Forelimb muscle (tissue), 1 donor: ENCODE measurements at regions not wholly inside any gene's neighbourhood (a gene's known extent, or its start where the extent isn't known, plus 50 kb on each side); places are given as distances from the start of the nearest gene placed in this dataset.

ENCODE experiments used
- DNase-seq: peaks from one replicate; pipeline ENCODE4 v3.0.0-alpha.2; 2013; ENCODE audit warnings: low read depth

DNA sequence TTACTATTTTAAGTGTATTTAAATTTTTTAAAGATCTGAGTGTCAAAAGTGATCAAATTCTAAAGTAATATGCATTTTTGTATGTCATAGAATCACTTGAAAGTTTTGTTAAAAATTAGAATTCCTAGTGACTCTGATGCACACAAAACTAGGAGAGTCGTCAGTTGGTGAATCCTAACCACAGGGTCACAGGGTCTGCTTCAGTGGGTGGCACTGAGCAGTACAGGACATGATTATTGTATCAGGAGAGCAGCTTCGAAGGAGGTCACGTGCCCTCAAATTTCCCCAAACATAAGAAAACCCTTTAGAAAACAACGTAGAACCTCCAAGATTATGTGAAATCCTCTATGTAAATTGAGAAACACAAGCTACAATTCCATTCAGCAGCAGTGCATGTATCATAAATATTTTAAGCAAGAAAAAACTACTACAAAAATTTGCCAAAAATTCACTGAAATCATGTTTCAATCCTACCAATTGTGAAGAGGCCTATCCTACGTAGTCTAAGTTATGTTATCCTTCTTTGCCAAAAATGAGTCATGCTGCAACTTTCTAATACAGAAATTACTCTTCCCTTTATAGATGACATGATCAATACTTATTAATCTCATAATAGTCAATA, 323.6 kb downstream of the AASDHPPT start:
- DNase-seq: no peak

DNA sequence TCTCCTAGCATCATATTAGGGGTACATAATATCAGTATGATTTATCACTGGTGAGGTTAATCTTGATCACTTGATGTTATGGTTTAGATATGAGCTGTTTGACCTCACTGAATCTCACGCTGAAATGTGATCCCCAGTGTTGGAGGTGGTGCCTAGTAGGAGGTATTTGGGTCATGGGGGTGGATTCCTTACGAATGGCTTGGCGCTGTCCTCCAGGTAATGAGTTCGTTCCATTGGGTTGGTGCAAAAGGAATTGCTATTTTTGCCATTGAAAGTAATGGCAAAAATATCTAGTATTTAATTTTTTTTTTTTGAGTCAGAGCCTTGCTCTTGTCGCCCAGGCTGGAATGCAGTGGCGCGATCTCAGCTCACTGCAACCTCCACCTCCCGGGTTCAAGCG, 326.3 kb downstream of the AASDHPPT start:
- no peak for DNase-seq

DNA sequence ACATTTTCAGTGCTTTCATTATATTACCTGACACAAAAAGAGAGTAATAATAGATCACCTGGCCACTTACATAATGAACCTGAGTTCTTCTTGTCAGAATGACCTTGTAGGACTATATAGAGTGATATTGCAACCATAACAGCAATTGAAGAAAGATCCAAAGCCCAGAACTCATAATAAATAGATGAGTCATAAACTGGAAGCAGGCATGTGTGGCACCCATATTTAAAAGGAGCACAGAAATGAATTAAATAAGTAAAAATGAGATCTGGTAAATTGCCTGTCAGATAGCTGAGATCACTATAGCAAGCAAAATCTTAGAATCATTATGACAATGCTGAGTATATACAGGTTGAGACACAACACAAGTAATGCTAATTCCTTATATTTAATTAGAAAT, 331.8 kb downstream of the AASDHPPT start:
- no peak for DNase-seq

DNA sequence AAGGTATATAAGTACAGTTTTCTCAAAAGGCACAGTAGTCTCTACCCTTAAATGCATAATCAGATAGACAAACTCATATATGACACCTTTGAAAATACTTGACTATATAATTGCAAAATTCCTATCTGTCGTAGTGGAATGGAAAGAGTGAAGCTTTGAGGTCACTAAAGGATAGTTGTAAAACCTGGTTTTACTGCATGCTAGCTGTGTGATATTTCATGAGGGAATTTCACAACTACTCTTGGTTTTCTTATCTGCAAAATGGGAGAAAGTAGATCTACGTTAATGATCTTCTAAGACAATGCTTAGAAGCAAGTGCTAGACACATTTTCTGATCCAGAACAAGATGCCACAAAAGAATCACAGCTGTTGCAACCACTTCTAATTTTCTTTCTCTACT, 332.2 kb downstream of the AASDHPPT start:
- no peak for DNase-seq

DNA sequence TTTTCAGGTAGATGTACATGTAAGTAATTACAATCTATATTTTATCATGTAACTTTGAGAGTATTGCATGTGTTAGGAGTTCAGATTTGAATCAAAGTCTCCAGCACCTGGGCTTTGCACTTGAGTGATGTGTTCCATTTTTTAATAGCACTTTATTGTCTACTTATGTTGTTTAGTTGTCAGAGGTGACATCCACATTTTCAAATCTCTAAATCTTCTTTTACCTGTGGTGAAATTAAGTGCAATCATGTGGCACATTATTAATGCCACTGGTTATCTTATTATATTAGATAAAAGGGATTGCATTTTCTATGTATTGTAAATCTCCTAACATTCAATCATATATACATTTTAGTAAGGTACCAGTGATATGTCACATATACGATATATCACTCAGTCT, 333.4 kb downstream of the AASDHPPT start:
- no peak for DNase-seq

DNA sequence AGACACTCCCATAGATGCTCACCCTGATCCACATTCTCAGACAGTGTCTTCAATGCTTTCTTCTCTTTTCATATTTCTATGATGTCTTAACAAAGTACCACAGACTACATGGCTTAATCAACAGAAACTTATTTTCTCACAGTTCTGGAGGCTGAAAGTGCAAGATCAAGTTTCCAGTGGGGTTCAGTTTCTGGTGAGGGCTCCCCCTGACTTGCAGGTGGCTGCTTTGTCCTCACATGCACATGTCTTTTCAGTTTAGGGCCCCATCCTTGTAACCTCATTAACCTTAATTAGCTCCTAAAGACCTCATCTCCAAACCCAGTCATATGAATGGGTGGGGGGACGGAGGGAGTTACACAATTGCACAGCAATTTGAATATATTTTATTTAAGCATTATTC, 335.8 kb downstream of the AASDHPPT start:
- DNase-seq: no peak

DNA sequence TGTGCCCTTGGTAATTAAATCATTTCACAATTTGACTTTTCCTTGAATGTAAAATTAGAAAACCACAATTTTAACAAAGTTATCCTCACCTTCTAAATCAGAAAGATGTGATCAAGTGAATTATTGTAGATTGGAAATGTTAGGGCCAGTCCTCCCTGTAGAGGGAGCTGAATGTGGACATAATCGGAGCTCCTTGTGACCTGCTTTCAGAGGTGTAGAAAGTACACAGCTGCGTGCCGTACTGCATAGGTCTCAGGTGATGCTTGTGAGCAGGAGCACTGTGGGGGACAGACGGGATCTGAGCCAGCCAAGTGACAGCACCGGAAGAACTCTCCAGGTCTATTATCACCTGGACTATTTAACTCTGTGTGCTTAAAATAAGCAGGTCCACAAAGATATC, 338.0 kb downstream of the AASDHPPT start:
- DNase-seq: no peak

DNA sequence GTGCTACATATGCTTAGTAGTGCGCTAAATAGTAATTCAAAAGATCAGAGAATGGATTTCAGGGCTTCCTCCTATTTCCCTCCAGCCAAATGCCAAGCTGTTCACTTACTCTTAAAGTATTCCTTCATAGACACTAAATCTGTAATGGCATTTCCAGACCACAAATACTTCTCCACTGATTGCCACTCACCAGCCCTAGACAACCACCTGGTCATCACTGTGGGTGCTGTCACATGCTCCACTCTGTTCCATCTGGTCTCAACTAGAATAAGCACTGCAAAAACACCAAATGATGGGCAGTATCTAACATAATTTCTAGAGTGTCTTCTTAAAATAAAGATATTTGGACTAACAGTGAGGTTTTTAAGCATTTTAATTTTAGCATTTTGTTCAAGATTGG, 341.3 kb downstream of the AASDHPPT start:
- DNase-seq: no peak

DNA sequence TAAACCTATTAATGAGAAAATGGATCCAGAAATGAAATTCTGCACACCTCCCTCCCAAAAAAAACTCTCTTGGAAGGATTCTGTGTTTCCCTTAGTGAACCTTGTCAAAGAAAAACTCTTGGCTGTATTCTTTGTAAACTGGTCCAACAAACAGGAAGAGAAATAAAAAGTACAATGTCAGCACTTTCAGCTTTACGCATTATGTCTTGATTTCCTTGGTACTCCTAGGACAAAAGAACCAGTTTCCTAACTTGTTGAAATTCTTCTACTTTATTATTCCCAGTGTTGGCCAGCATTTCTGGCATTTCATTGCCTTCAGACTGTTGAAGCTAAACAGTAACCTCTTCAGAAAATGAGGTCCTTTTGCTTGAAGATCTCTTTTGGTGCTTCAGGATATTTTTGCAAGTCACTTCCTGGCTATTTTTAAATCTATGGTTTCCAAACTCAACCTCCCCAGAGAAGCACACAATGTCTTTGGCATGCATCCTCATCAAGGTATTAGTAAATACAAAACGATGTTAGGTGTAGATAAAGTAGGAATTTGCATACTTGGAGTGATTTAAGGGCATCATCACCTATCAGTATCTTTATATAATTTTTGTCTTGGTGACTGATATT, 342.7 kb downstream of the AASDHPPT start:
- no peak for DNase-seq

DNA sequence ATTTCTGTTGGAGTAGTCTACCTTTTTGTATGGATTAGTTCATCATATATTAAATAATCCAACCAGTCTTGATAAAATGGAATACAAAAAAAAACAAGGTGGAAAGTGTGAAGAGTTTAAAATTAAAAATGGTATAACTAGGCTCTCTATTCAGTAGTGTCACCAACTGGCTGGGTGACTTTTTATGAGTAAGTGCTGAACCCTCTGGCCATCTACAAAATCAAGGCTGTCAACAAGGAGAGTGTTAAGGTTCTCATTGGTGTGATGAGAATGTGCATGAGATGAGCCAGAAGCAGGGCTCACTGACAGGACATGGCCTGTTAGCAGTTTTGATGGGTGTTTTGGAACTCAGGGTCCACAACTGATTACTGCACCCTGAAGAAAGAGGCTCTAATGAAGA, 343.2 kb downstream of the AASDHPPT start:
- no peak for DNase-seq

DNA sequence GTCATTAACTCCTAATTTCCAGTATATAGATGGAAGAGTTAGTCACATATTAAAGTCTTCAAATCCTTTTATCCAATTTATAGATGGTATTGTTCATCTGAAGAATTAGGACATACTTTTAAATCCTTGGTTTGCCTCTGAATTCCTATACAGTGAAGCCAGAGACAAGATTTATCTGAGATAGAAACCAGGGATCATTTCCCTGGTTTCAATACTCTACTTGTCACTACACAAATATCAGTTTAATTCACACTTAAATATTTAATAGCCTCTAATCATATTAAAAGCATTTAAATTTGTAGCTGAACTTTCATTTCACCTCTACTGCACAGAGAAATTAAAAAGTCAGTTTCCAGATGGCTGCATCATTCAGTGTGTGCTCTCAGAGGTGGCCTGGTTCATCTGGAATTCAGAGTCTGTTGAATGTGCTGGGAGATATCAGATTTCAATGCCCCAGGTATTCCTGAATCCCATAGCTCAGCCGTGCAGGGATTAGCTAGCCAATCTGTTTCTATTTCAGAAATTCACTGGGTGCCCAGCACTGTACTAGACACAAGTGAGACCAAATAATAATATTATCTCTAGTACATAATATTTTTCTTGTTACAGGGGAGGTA, 344.3 kb downstream of the AASDHPPT start:
- no peak for DNase-seq

DNA sequence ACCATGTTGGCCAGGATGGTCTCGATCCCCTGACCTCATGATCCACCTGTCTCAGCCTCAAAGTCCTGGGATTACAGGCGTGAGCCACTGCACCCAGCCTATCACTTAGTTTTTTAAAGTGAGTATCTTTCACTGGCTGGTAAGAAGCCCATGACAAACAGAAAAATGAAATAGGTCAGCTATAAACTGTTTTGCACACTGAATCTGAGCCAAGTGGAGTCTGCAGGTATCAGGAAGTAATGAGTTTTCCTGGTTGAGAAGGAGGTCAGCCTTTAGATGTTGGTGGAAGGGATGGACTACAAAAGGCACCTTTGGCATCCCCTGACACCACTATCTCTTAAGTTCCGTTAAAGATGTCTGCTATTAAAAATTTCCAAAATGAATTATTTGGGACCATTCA, 345.1 kb downstream of the AASDHPPT start:
- DNase-seq: no peak

DNA sequence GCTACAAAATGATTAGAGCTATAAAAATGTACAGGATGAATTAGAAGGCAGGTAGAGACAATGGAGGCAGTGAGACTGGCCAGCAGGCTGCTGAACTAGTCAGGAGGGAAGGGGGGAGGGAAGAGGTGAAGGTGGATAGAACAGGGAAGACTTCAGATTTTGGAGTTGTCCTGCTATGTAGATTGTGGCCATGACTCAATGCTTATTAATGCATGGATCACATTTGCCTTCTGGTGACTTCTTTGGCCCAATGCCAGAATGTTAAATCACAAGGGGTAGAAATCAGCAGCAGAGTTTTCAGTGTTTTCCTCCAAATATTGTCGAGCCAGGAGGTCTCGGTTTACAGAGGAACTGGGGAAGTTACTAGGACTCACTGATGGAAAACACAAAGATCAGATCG, 346.6 kb downstream of the AASDHPPT start:
- DNase-seq: no peak

DNA sequence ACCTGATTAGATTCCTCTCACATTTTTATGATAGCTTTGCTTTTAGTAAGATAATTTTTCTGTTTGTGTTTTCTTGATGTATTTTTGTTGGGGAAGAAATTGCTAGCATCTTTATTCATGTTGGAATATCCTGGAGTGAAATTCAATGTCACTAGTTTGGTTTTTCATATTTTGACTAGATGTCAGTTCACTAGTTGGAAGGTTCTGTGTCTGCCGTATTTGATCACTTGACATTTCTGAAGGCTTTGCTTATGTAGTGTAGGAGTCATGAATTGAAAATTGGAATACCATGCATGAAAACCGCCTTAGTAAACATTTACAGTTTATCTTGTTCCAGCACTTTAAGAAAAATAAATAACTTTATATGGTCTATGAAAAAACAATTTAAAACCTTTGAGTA, 348.4 kb downstream of the AASDHPPT start:
- DNase-seq: no peak

DNA sequence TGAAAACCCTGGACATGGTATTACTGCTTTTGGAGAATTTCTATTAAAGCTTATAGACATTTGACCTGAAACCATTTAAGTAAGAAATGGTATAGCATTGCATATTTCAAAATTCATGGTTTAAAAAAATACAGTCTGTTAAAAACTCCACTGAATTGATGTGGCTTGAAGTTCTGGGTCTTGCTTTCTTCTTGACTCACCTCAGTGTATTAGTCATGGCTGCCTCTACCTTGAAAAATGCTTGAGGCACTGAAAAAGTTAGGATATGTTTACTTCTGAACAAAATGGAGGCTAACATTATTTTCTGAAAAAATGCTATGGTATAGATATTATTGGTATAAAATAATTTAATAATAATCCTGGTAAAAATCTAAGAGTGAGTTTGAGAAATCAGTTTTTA, 349.2 kb downstream of the AASDHPPT start:
- DNase-seq: no peak

DNA sequence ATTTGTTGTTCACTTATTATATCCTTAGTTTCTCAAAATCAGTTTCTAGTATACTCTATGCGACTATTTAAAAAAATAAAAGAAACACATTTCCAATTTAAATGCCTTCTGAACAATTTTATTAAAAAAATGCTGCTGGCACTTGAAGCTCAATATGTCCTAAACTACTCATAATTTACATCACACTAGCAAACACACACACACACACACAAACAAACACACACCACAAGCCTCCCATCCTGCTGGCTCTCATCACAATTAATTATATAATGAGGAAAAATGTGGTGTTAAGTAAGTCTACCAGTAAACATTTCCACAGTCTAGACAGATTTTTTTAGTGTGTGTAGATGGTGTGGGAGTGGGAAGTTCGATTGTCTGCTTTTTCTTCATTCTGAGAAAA, 350.3 kb downstream of the AASDHPPT start:
- no peak for DNase-seq

DNA sequence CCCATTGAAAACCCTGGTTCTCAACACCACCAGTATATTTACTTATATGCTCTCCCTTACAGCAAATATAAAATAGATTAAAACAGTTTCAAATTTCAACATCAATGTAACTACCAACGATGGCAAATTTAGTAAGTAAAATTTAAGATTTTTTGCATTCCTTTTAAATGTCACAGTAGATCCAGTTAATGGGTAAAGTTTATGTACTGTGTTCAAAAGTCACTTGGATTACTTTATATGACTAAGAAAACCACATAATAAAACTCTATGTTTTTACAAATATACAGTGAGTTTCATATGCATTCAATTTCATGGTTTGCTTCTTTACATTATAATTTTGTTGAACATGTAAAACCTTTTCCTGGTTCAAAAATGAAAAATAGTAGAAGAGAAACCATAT, 364.6 kb downstream of the AASDHPPT start:
- DNase-seq: no peak

DNA sequence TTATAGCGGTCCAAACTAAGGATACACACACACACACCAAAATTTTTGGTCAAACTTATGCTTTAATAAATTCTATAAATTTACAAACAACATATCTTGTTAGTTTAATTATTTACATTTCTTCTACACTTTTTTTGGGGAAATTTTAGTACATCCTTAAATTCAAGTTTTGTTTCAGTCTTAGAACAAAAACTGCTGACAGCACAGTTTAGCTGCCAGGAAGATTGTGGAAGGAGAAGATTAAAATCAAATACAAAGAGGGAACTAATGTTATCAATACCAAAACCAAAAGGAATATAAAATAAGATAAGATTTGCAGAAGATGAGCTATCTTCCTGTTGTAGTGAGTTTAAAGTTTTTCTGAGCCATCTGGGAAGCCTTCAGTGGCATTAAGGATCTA, 368.8 kb downstream of the AASDHPPT start:
- no peak for DNase-seq

DNA sequence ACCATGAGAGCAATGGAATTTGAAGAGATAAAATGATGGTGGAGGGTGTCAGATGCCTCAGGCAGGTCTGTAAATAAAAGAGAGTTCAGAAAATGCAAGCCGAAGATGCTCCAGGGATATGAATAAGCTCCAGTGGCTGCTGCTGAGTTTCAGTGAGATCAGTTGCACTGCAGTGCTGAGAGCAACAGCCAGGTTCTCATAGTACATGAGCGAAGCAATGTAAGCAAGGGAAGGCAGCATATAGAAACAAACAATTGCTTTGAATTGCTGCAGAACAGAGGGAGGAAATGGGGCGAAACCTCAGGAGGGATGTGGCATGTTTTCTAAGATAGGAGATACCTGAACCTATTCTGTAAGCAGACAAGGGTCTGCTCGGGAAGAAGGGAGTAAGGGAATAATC, 369.5 kb downstream of the AASDHPPT start:
- DNase-seq: no peak

DNA sequence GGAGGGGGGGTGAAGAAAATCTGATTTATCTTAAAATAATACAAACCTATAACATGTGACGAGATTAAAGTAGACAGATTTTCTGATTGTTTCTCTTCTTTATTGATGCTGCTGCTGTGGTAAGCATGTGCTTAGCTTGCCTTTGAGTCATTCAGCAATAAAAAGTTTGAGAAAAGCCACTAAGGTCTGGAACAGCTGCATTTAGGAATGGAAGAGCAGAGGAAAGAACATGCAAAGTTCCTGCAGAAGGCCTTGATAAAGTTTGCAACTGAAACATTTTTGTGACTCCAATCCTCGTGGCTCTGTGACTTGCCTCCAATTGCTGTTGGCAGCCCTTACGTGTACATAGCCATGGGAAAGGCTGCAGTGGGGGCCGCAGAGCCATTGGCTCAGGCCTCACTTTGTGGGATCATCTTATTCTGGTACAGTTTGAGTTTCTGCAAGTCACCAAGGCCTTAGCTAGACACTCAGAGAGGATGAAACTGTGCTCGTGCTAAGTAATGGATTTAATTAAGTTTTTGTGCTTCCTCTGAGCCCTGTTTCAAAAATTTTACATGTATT, 370.2 kb downstream of the AASDHPPT start:
- DNase-seq: no peak

DNA sequence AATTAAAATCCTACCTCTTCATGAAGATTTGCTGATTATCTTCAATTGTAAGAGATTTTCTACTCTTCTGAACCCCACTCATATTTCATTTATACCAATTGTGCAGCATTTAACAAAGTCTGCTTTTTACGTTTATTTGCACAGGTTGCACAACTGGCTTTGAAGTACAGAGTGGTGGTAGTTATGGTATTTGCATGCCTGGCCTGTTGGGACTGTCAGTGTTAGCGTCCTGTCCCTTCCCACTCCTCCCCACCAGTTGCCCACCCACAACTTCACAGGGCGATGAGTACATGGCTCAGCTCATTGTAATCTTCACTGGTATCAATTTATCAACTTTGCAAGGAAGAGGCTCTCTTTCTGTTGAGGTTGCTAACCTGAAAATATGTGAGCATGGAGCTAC, 372.3 kb downstream of the AASDHPPT start:
- no peak for DNase-seq

DNA sequence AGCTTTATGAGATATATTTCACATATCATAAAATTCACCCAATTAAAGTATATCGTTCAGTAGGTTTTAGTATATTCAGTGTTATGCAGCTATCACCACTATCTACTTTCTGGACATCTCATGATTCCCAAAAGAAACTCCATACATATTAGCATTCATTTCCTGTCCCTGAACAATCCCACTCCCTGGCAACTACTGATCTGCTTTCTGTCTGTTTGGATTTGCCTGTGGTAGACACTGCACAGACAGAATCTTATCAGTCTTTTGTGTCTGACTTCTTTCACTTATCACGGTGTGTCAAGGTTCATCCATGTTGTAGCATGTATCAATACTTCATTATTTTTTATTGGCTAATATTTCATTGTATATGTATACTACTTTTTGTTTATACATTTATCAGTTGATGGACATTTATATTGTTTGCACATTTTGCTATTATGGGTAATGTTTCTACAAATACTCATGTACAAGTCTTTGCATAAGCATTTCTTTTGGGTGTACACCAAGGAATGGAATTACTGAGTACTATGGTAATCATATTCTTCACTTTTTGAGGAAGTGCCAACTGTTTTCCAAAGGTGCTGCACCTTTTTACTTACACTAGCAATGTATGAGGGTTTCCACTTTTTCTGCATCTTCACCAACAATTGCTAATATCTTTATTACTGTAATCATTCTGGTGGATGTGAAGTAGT, 373.9 kb downstream of the AASDHPPT start:
- no peak for DNase-seq

DNA sequence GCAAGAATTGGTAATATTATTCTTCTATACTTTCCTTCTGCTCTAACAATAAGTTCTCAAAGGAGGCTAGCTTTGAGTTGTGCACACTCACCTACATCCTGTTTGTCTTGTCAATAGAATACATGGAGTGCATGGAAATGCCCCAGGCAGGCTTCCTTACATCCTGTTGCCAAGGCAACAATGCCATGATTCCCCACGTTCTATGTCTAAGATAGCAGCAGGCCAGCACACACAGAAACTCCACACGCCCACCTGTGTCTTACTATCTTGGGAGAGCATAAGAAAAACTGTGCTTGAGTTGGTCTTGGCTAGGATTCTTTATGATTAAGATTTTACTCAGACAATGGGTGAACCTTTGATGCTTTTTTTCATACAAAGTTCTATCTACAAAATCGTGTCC, 379.2 kb downstream of the AASDHPPT start:
- no peak for DNase-seq
